HG02623 (cell line): ENCODE measurements at regions not wholly inside any gene's neighbourhood (a gene's known extent, or its start where the extent isn't known, plus 50 kb on each side); places are given as distances from the start of the nearest gene placed in this dataset.
"Not testable (repeated sequence)": the region's sequence is repeated elsewhere in the genome, so short reads cannot be mapped to it uniquely, and the experiment has no call there.

Experiments used
- ATAC-seq: cut with Tn5 transposase; IDR thresholded peaks from one replicate; pipeline ENCODE4 v1.9.1; 2021; ENCODE audit warnings: moderate library complexity; ENCODE audit not compliant: unreplicated experiment

- ATAC-seq = no peak
These were observed 371.8 kb downstream of the BCL11B start for GRCh38 chr14:98900236-98900635.

GRCh38 chr14:98900798-98901197 is 371.2 kb downstream of the BCL11B start:
- no peak for ATAC-seq

GRCh38 chr14:98901511-98902205 is 370.3 kb downstream of the BCL11B start:
- no peak for ATAC-seq

- ATAC-seq = no peak
These were observed 368.6 kb downstream of the BCL11B start for GRCh38 chr14:98903371-98903770.

GRCh38 chr14:98904677-98905076 is 367.3 kb downstream of the BCL11B start:
- ATAC-seq = no peak

- ATAC-seq = no peak
These were observed 365.6 kb downstream of the BCL11B start for GRCh38 chr14:98906123-98906995.

- ATAC-seq = no peak
These were observed 364.7 kb downstream of the BCL11B start for GRCh38 chr14:98907271-98907670.

- no peak for ATAC-seq
These were observed 363.9 kb downstream of the BCL11B start for GRCh38 chr14:98908050-98908449.

- ATAC-seq = no peak
These were observed 362.6 kb downstream of the BCL11B start for GRCh38 chr14:98909251-98909944.

GRCh38 chr14:98910061-98910460 is 361.9 kb downstream of the BCL11B start:
- no peak for ATAC-seq

- ATAC-seq = no peak
These were observed 359.3 kb downstream of the BCL11B start for GRCh38 chr14:98912655-98913054.

GRCh38 chr14:98913967-98914650 is 357.9 kb downstream of the BCL11B start:
- ATAC-seq = no peak

GRCh38 chr14:98914942-98915341 is 357.1 kb downstream of the BCL11B start:
- no peak for ATAC-seq

GRCh38 chr14:98915625-98916024 is 356.4 kb downstream of the BCL11B start:
- ATAC-seq = no peak

GRCh38 chr14:98916036-98916435 is 356.0 kb downstream of the BCL11B start:
- ATAC-seq = no peak

- ATAC-seq = no peak
These were observed 355.5 kb downstream of the BCL11B start for GRCh38 chr14:98916476-98916875.

- ATAC-seq = no peak
These were observed 352.6 kb downstream of the BCL11B start for GRCh38 chr14:98919434-98919833.

GRCh38 chr14:98921306-98921705 is 350.7 kb downstream of the BCL11B start:
- ATAC-seq = not testable (repeated sequence)

- no peak for ATAC-seq
These were observed 348.4 kb downstream of the BCL11B start for GRCh38 chr14:98923596-98923995.

- no peak for ATAC-seq
These were observed 348.0 kb downstream of the BCL11B start for GRCh38 chr14:98924046-98924445.
